H9 (cell line): ENCODE measurements at regions not wholly inside any gene's neighbourhood (a gene's known extent, or its start where the extent isn't known, plus 50 kb on each side); places are given as distances from the start of the nearest gene placed in this dataset.

Experiments
- DNase-seq: peaks from one replicate; pipeline ENCODE4 v3.0.0-alpha.2; 2017
- H2AFZ ChIP-seq: one replicate; pipeline ENCODE4 v1.6.1; 2013; ENCODE audit warnings: mild to moderate bottlenecking, low read length, control low read depth, moderate library complexity
- H2AK5ac ChIP-seq: 2 replicates; pipeline ENCODE4 v1.6.1; 2013; ENCODE audit warnings: low read length, control low read depth, mixed read lengths; ENCODE audit not compliant: insufficient read length
- H2BK120ac ChIP-seq: one replicate; pipeline ENCODE4 v1.6.1; 2013; ENCODE audit warnings: low read depth, mild to moderate bottlenecking, low read length, control low read depth, inconsistent platforms; ENCODE audit not compliant: poor library complexity, severe bottlenecking
- H2BK12ac ChIP-seq: 2 replicates; pipeline ENCODE4 v1.6.1; 2013; ENCODE audit warnings: low read length, control low read depth, mixed read lengths, low read depth; ENCODE audit not compliant: insufficient read length
- H2BK15ac ChIP-seq: 2 replicates; pipeline ENCODE4 v1.6.1; 2013; ENCODE audit warnings: low read depth, low read length, control low read depth
- H2BK20ac ChIP-seq: one replicate; pipeline ENCODE4 v1.6.1; 2013; ENCODE audit warnings: low read depth, mild to moderate bottlenecking, low read length, control low read depth, inconsistent platforms; ENCODE audit not compliant: poor library complexity, severe bottlenecking
- H2BK5ac ChIP-seq: 2 replicates; pipeline ENCODE4 v1.6.1; 2013; ENCODE audit warnings: low read length, control low read depth, mixed read lengths; ENCODE audit not compliant: insufficient read length
- H3K14ac ChIP-seq: 2 replicates; pipeline ENCODE4 v1.6.1; 2013; ENCODE audit warnings: low read length, control low read depth; ENCODE audit not compliant: insufficient read depth
- H3K18ac ChIP-seq: 2 replicates; pipeline ENCODE4 v1.6.1; 2013; ENCODE audit warnings: low read depth, mild to moderate bottlenecking, mixed read lengths, low read length, control low read depth; ENCODE audit not compliant: insufficient read length
- H3K23ac ChIP-seq: 2 replicates; pipeline ENCODE4 v1.6.1; 2013; ENCODE audit warnings: low read length, control low read depth, mixed read lengths, low read depth; ENCODE audit not compliant: insufficient read length
- H3K23me2 ChIP-seq: 2 replicates; pipeline ENCODE4 v1.6.1; 2013; ENCODE audit warnings: low read depth, mild to moderate bottlenecking, mixed read lengths, low read length, control low read depth; ENCODE audit not compliant: insufficient read length, poor library complexity, severe bottlenecking
- H3K27ac ChIP-seq: 2 replicates; pipeline ENCODE4 v1.5.1; 2013; ENCODE audit warnings: low read length, control low read depth, mixed read lengths, low read depth; ENCODE audit not compliant: insufficient read length
- H3K27me3 ChIP-seq: 2 replicates; pipeline ENCODE4 v1.6.1; 2013; ENCODE audit warnings: low read length, control low read depth, inconsistent platforms; ENCODE audit not compliant: insufficient read depth
- H3K4ac ChIP-seq: 2 replicates; pipeline ENCODE4 v1.6.1; 2013; ENCODE audit warnings: low read depth, mild to moderate bottlenecking, control low read depth, inconsistent platforms, low read length, moderate library complexity
- H3K4me1 ChIP-seq: 2 replicates; pipeline ENCODE4 v1.6.1; 2013; ENCODE audit warnings: low read length, control low read depth, inconsistent platforms; ENCODE audit not compliant: insufficient read depth
- H3K4me2 ChIP-seq: 2 replicates; pipeline ENCODE4 v1.6.1; 2013; ENCODE audit warnings: low read length, control low read depth, mixed read lengths; ENCODE audit not compliant: insufficient read length, insufficient read depth
- H3K56ac ChIP-seq: 2 replicates; pipeline ENCODE4 v1.6.1; 2013; ENCODE audit warnings: low read depth, mild to moderate bottlenecking, mixed read lengths, low read length, control low read depth; ENCODE audit not compliant: insufficient read length
- H3K79me1 ChIP-seq: 2 replicates; pipeline ENCODE4 v1.6.1; 2013; ENCODE audit warnings: low read depth, mild to moderate bottlenecking, moderate library complexity, low read length, control low read depth, inconsistent platforms; ENCODE audit not compliant: insufficient read depth, poor library complexity, severe bottlenecking
- H3K79me2 ChIP-seq: 2 replicates; pipeline ENCODE4 v1.6.1; 2013; ENCODE audit warnings: low read length, control low read depth, inconsistent platforms; ENCODE audit not compliant: insufficient read depth
- H3K9ac ChIP-seq: 2 replicates; pipeline ENCODE4 v1.6.1; 2013; ENCODE audit warnings: low read length, control low read depth, mixed read lengths; ENCODE audit not compliant: insufficient read length; ENCODE audit errors: extremely low read depth
- H3K9me3 ChIP-seq: one replicate; pipeline ENCODE4 v1.6.1; 2013; ENCODE audit warnings: low read depth, low read length, inconsistent platforms; ENCODE audit not compliant: control insufficient read depth
- H3T11ph ChIP-seq: one replicate; pipeline ENCODE4 v1.6.1; 2013; ENCODE audit warnings: mild to moderate bottlenecking, low read length, control low read depth, inconsistent platforms
- H4K20me1 ChIP-seq: one replicate; pipeline ENCODE4 v1.6.1; 2013; ENCODE audit not compliant: control insufficient read depth, insufficient read length, insufficient read depth
- H4K5ac ChIP-seq: 2 replicates; pipeline ENCODE4 v1.6.1; 2013; ENCODE audit warnings: low read depth, mild to moderate bottlenecking, mixed read lengths, low read length, control low read depth; ENCODE audit not compliant: insufficient read length
- H4K8ac ChIP-seq: replicated peaks from 2 replicates; pipeline ENCODE4 v1.6.1; 2013; ENCODE audit warnings: low read length, control low read depth, mixed read lengths, low read depth; ENCODE audit not compliant: insufficient read length
- H4K91ac ChIP-seq: 2 replicates; pipeline ENCODE4 v1.6.1; 2013; ENCODE audit warnings: low read depth, mild to moderate bottlenecking, moderate library complexity, mixed read lengths, low read length, control low read depth; ENCODE audit not compliant: insufficient read length
- H3K27ac Mint-ChIP-seq, 3 experiments: 2 replicates in 2 of 3; 3 replicates in 1 of 3; pipeline ENCODE4 v1.8.0; 2020 to 2021; ENCODE audit warnings: mixed read lengths in 3 of 3, mild to moderate bottlenecking in 1 of 3, moderate library complexity in 1 of 3
- H3K27me3 Mint-ChIP-seq: 2 replicates; pipeline ENCODE4 v1.8.0; 2021; ENCODE audit warnings: low read depth, mild to moderate bottlenecking, moderate library complexity, mixed read lengths
- H3K36me3 Mint-ChIP-seq, 3 experiments: 2 replicates in 2 of 3; 3 replicates in 1 of 3; pipeline ENCODE4 v1.8.0; 2020 to 2021; ENCODE audit warnings: low read depth in 3 of 3, mixed read lengths in 3 of 3; ENCODE audit not compliant: insufficient read depth in 1 of 3
- H3K4me1 Mint-ChIP-seq, 2 experiments: 2 replicates each; pipeline ENCODE4 v1.8.0; 2020; ENCODE audit warnings: mixed read lengths in 2 of 2
- H3K4me3 Mint-ChIP-seq, 2 experiments: 2 replicates in 1 of 2; 3 replicates in 1 of 2; pipeline ENCODE4 v1.8.0; 2020 to 2021; ENCODE audit warnings: mild to moderate bottlenecking in 2 of 2, mixed read lengths in 2 of 2, moderate library complexity in 1 of 2
- H3K9me3 Mint-ChIP-seq, 2 experiments: 2 replicates in 1 of 2; 3 replicates in 1 of 2; pipeline ENCODE4 v1.8.0; 2020; ENCODE audit warnings: mild to moderate bottlenecking in 2 of 2, mixed read lengths in 2 of 2, moderate library complexity in 1 of 2
- CTCF ChIP-seq: fragments of 200-600 bp; sonication (generic); conservative IDR thresholded peaks from 3 replicates; pipeline ENCODE4 v1.8.0; 2021; ENCODE audit warnings: antibody characterized with exemption, mild to moderate bottlenecking
- WGBS: extraction: QIAGEN DNeasy Blood & Tissue Kit; methylation state at CpG from one replicate; pipeline ENCODE4 v1.1.7; 2013; ENCODE audit warnings: missing lambda C conversion rate, low lambda C conversion rate, mixed read lengths; ENCODE audit not compliant: insufficient read length; ENCODE audit errors: extremely low coverage; 5-methylcytosine and 5-hydroxymethylcytosine counted together

- Histone ChIP-seq H3K23ac (no peak overlapping the region), H3K14ac (no peak overlapping the region), H4K8ac (no peak overlapping the region), H3K23me2 (no peaks in the 10 kb centered on the region), H3K56ac (no peak overlapping the region), H2BK12ac (no peak overlapping the region), H4K91ac (no peak overlapping the region), H3K79me1 (no peaks in the 10 kb centered on the region), H3K9me3 (no peaks in the 10 kb centered on the region), H3K4ac (no peak overlapping the region), H3K9ac (no peak overlapping the region), H3K4me1 (no peaks in the 10 kb centered on the region), H3K79me2 (no peaks in the 10 kb centered on the region), H4K5ac (no peak overlapping the region), H3K18ac (no peak overlapping the region), H2BK20ac (no peak overlapping the region), H3K27ac (no peak overlapping the region), H2AK5ac (no peak overlapping the region), H4K20me1 (no peaks in the 10 kb centered on the region), H2BK5ac (no peak overlapping the region), H3T11ph (no peak overlapping the region), H2BK15ac (no peak overlapping the region), H2BK120ac (no peak overlapping the region), H2AFZ (no peak overlapping the region), H3K4me2 (no peak overlapping the region), H3K27me3 (no peaks in the 10 kb centered on the region)
- no CpG with 5 or more reads among the region's 1 CpG for WGBS
- Mint-ChIP-seq H3K4me1 (peaks cover 4 to 7% of the 10 kb centered on the region in 2 experiments), H3K27me3 (no peaks in the 10 kb centered on the region), H3K9me3 (no peaks in the 10 kb centered on the region), H3K4me3 (no peak overlapping the region), H3K36me3 (no peaks in the 10 kb centered on the region), H3K27ac (no peak overlapping the region)
- TF ChIP-seq CTCF: no peak
- DNase-seq: no peak
These were observed 233.5 kb upstream of the ELL2 start for GRCh38 chr5:96195123-96195522.
